ENCODE measurements at regions not wholly inside any gene's neighbourhood (a gene's known extent, or its start where the extent isn't known, plus 50 kb on each side); places are given as distances from the start of the nearest gene placed in this dataset.

DNA sequence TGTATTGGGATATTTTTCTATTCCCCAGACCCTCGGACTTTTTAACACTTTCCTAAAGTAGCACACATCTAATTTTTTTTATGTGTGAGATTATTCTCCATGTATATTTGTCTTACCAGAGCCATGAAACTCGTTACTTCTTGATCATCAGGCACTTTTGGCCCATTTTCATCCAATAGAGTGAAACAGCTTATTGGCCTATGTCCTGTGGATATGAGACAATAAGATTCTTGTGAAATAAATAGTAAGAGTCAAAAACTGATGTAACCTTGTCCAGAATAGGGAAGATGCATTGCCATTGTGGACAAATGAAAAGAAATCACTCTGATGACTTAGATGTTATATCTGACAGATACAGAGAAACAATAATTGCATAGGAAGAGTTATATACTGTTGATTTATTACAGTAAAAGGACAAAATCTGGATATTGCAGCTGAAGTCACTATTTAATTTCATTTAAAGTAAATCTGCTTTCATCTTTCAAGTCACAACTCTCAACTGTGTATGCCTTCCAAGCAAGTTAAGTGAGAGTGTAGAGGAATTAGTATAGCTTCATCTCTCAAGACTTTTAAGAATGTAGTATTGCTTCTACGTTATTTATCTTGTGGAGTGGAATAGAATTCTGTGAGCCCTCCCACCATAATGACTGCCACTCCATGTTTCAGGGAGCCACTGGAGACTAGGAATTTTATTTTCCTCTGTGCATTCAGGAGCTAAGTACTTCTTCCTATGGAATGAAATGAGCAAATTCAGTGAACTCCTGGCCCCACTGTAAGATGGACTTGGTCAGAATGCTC, 86.9 kb downstream of the ADAMTS1 start:
- POLR2A ChIA-PET = no interaction called here
- no peaks in the 10 kb centered on the region for H4K20me1 ChIP-seq (replicated peaks; ENCODE audit: control insufficient read depth, extremely low read depth, insufficient read depth, low read length)
- CTCF ChIA-PET = no interaction called here
- no peaks in the 10 kb centered on the region for H3K36me3 ChIP-seq (ENCODE audit: control insufficient read depth in 2 of 2, extremely low read depth in 1 of 2, insufficient read depth in 2 of 2, low read length in 2 of 2)
- H3K79me2 ChIP-seq (ENCODE audit: control insufficient read depth, insufficient read depth, low read length) = no peaks in the 10 kb centered on the region
- no peak overlapping the region for H3K27ac ChIP-seq (ENCODE audit: insufficient read depth, low read depth, low read length)
- no peaks in the 10 kb centered on the region for H3K4me1 ChIP-seq (ENCODE audit: control insufficient read depth, extremely low read depth, insufficient read depth, low read length)
- DNase-seq (ENCODE audit: low read depth, low spot score) (no peak), FAIRE-seq (no peak)
- intact Hi-C loops (cut with micrococcal nuclease) (no loop called here), dilution Hi-C loops (cut with MboI; ENCODE audit: extremely low pct_ligation_motif_present, low sequenced_read_pairs) (no loop called here)
- H2AFZ ChIP-seq (ENCODE audit: low read depth, low read length) = no peak overlapping the region
- BruUV-seq (replicated peaks) = no TSS peak
- peaks cover 0 to 3% of the 10 kb centered on the region in 2 experiments for H3K27me3 ChIP-seq (ENCODE audit: control insufficient read depth in 2 of 2, insufficient read depth in 2 of 2, low read length in 2 of 2)
- TF ChIP-seq JUN (IDR thresholded peaks at IDR 0.05; ENCODE audit: borderline replicate concordance, insufficient read depth, insufficient read length, low read depth) (no peak), POLR2A (IDR thresholded peaks at IDR 0.05; ENCODE audit: low read depth, low read length) (no peak), FOS (IDR thresholded peaks at IDR 0.05; ENCODE audit: borderline replicate concordance, insufficient read depth, low read length) (no peak), EZH2 (IDR thresholded peaks at IDR 0.05; ENCODE audit: borderline replicate concordance, low read depth, low read length, severe bottlenecking) (no peak), POLR2AphosphoS5 (IDR thresholded peaks at IDR 0.05; ENCODE audit: insufficient read depth, low read depth, low read length) (no peak), MYC (IDR thresholded peaks at IDR 0.05; ENCODE audit: low read depth, low read length) (no peak), GATA2 (IDR thresholded peaks at IDR 0.05; ENCODE audit: insufficient read depth, insufficient read length, low read depth, low read length) (no peak), CTCF (IDR thresholded peaks at IDR 0.05; ENCODE audit: extremely low read depth in 1 of 2, insufficient read depth in 1 of 2, low read depth in 1 of 2, low read length in 2 of 2) (no peak)
- TF ChIP-seq, protein P1, sequence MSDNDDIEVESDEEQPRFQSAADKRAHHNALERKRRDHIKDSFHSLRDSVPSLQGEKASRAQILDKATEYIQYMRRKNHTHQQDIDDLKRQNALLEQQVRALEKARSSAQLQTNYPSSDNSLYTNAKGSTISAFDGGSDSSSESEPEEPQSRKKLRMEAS (IDR thresholded peaks at IDR 0.05; ENCODE audit: insufficient read depth, insufficient read length) = no peak
- H3K4me3 ChIP-seq (replicated peaks in 1 of 3; ENCODE audit: insufficient read depth in 1 of 3, low read depth in 1 of 3, low read length in 3 of 3) = no peak overlapping the region
- no peak overlapping the region for H3K9ac ChIP-seq (replicated peaks; ENCODE audit: extremely low read depth, insufficient read depth, low read length)
- no peaks in the 10 kb centered on the region for H3K9me1 ChIP-seq (replicated peaks; ENCODE audit: control insufficient read depth, extremely low read depth, insufficient read depth, low read length)
- no peaks in the 10 kb centered on the region for H3K9me3 ChIP-seq (replicated peaks; ENCODE audit: control insufficient read depth, insufficient read depth, low read length)
- no peak overlapping the region for H3K4me2 ChIP-seq (ENCODE audit: insufficient read depth, low read length)
